Fibroblast of pulmonary artery (primary cell): ENCODE measurements at regions not wholly inside any gene's neighbourhood (a gene's known extent, or its start where the extent isn't known, plus 50 kb on each side); places are given as distances from the start of the nearest gene placed in this dataset.

ENCODE experiments used
- DNase-seq: peaks from one replicate; pipeline ENCODE4 v3.0.0-alpha.2; 2010; ENCODE audit warnings: low read depth
- H3K4me3 ChIP-seq: replicated peaks from 2 replicates; pipeline ENCODE4 v1.5.1; 2011; ENCODE audit warnings: low read depth, mild to moderate bottlenecking, control low read depth, low read length, moderate library complexity
- TF ChIP-seq, protein P1 (sequence below): IDR thresholded peaks from 2 replicates; pipeline ENCODE4 v1.5.1; 2011; ENCODE audit warnings: mild to moderate bottlenecking, control low read depth, low read length, inconsistent platforms; ENCODE audit errors: missing control alignments

- no peak for DNase-seq
- H3K4me3 ChIP-seq: no peak overlapping the region
- TF ChIP-seq, protein P1, sequence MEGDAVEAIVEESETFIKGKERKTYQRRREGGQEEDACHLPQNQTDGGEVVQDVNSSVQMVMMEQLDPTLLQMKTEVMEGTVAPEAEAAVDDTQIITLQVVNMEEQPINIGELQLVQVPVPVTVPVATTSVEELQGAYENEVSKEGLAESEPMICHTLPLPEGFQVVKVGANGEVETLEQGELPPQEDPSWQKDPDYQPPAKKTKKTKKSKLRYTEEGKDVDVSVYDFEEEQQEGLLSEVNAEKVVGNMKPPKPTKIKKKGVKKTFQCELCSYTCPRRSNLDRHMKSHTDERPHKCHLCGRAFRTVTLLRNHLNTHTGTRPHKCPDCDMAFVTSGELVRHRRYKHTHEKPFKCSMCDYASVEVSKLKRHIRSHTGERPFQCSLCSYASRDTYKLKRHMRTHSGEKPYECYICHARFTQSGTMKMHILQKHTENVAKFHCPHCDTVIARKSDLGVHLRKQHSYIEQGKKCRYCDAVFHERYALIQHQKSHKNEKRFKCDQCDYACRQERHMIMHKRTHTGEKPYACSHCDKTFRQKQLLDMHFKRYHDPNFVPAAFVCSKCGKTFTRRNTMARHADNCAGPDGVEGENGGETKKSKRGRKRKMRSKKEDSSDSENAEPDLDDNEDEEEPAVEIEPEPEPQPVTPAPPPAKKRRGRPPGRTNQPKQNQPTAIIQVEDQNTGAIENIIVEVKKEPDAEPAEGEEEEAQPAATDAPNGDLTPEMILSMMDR: no peak
Observed at GRCh38 chr5:114634517-114634916, 272.6 kb downstream of the KCNN2 start.

- H3K4me3 ChIP-seq: no peak overlapping the region
- TF ChIP-seq, protein P1: no peak
- DNase-seq: no peak
Observed at GRCh38 chr5:114612406-114612805, 250.5 kb downstream of the KCNN2 start.

DNA sequence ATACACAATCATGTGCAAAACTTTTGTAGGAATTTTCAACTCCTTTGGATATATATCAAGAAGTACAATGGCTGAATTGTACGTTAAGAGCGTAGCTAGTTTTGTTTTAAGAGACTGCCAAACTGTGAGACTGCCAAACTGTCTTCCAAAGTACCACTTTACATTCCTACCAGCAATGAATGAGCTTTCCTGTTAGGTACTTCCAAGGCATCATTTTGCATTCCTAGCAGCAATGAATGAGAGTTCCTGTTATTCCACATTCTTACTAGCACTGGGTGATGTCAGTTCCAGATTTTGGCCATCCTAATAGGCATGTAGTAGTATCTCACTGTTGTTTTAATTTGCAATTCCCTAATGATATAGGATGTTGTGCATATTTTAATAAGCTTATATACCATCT is 219.3 kb downstream of the KCNN2 start:
- TF ChIP-seq, protein P1: no peak
- H3K4me3 ChIP-seq: no peak overlapping the region
- no peak for DNase-seq

DNA sequence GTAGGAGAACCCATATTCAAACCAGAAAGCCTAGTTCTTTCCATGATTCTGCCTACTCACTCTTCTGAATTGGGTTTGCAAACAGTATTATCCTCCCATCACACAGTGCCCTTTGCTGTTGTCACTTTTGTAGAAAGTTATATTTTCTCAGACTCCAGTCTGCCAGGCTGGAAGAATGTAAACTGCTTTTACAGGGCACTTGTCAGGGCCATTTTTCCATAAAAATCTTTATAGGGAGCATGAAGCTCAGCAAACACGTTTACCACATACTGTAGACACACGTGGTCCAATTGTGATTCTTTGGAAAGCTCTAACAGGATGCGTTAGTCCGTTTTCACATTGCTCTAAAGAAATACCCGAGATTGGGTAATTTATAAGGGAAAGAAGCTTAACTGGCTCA is 204.0 kb downstream of the KCNN2 start:
- no peak overlapping the region for H3K4me3 ChIP-seq
- TF ChIP-seq, protein P1: no peak
- no peak for DNase-seq

- TF ChIP-seq, protein P1: no peak
- DNase-seq: no peak
- H3K4me3 ChIP-seq: no peak overlapping the region
Observed at GRCh38 chr5:114565139-114565538, 203.3 kb downstream of the KCNN2 start.

- H3K4me3 ChIP-seq: no peak overlapping the region
- TF ChIP-seq, protein P1: no peak
- no peak for DNase-seq
Observed at GRCh38 chr5:114561415-114561814, 199.5 kb downstream of the KCNN2 start.
